Naive thymus-derived CD4-positive, alpha-beta T cell (primary cell): ENCODE measurements at regions not wholly inside any gene's neighbourhood (a gene's known extent, or its start where the extent isn't known, plus 50 kb on each side); places are given as distances from the start of the nearest gene placed in this dataset.

Experiments used
- ATAC-seq: fragments of 150-1000 bp; cut with Tn5 transposase; 2 replicates; pipeline ENCODE4 v1.10.0; 2021; ENCODE audit warnings: mild to moderate bottlenecking, moderate library complexity
- CTCF ChIA-PET: fragments of 350-600 bp; sonication (Branson Sonifier 250); formaldehyde crosslinking; loops from one replicate; lab custom pipeline; 2021; ENCODE audit warnings: antibody characterized with exemption; lab: Charles Lee
- POLR2A ChIA-PET: fragments of 350-600 bp; sonication (Branson Sonifier 250); formaldehyde crosslinking; loops from one replicate; lab custom pipeline; 2021; ENCODE audit warnings: antibody characterized with exemption, inconsistent platforms; lab: Charles Lee
- DNase-seq, 9 donors: peaks; one replicate each; pipeline versions ENCODE4 v3.0.0 to v3.0.0-alpha.2; 2020 to 2022; ENCODE audit warnings: mixed read lengths in 1 of 9
- H3K27ac ChIP-seq: one replicate; pipeline ENCODE4 v1.7.0; 2013; ENCODE audit warnings: mild to moderate bottlenecking, low read depth, low read length, moderate library complexity
- H3K27me3 ChIP-seq, 2 donors: one replicate each; pipeline ENCODE4 v1.7.0; 2013; ENCODE audit warnings: low read length in 2 of 2, mild to moderate bottlenecking in 2 of 2, moderate library complexity in 2 of 2; ENCODE audit not compliant: control insufficient read depth in 2 of 2, insufficient read depth in 2 of 2
- H3K36me3 ChIP-seq, 3 experiments: 1 replicate in 2 of 3; 2 replicates in 1 of 3; pipeline ENCODE4 v1.7.0; 2013; ENCODE audit warnings: low read length in 3 of 3, mild to moderate bottlenecking in 3 of 3, moderate library complexity in 1 of 3; ENCODE audit not compliant: insufficient read depth in 3 of 3, control insufficient read depth in 2 of 3
- H3K4me1 ChIP-seq, 2 donors: one replicate each; pipeline ENCODE4 v1.7.0; 2013; ENCODE audit warnings: low read length in 2 of 2, mild to moderate bottlenecking in 2 of 2, moderate library complexity in 1 of 2; ENCODE audit not compliant: control insufficient read depth in 2 of 2, insufficient read depth in 2 of 2
- H3K4me3 ChIP-seq: 2 replicates; pipeline ENCODE4 v1.7.0; 2013; ENCODE audit warnings: mild to moderate bottlenecking, low read length
- H3K9me3 ChIP-seq, 3 experiments: 1 replicate in 2 of 3; 2 replicates in 1 of 3; pipeline ENCODE4 v1.7.0; 2013; ENCODE audit warnings: low read length in 3 of 3; ENCODE audit not compliant: control insufficient read depth in 2 of 3
- H3K27ac Mint-ChIP-seq, 9 donors: one replicate each; pipeline ENCODE4 v1.8.0; 2020 to 2022; ENCODE audit warnings: mixed read lengths in 9 of 9, mild to moderate bottlenecking in 8 of 9, moderate library complexity in 5 of 9, inconsistent platforms in 2 of 9
- H3K27me3 Mint-ChIP-seq, 5 donors: one replicate each; pipeline ENCODE4 v1.8.0; 2021 to 2022; ENCODE audit warnings: mixed read lengths in 5 of 5, mild to moderate bottlenecking in 1 of 5
- H3K36me3 Mint-ChIP-seq, 5 donors: one replicate each; pipeline ENCODE4 v1.8.0; 2020 to 2022; ENCODE audit warnings: mixed read lengths in 5 of 5, mild to moderate bottlenecking in 3 of 5, inconsistent platforms in 1 of 5
- H3K4me1 Mint-ChIP-seq, 7 donors: one replicate each; pipeline ENCODE4 v1.8.0; 2020 to 2022; ENCODE audit warnings: mixed read lengths in 7 of 7, mild to moderate bottlenecking in 3 of 7, inconsistent platforms in 1 of 7
- H3K4me3 Mint-ChIP-seq, 10 donors: one replicate each; pipeline ENCODE4 v1.8.0; 2020 to 2022; ENCODE audit warnings: mild to moderate bottlenecking in 10 of 10, mixed read lengths in 10 of 10, moderate library complexity in 6 of 10, inconsistent platforms in 2 of 10
- H3K9me3 Mint-ChIP-seq, 11 donors: one replicate each; pipeline ENCODE4 v1.8.0; 2020 to 2022; ENCODE audit warnings: mixed read lengths in 11 of 11, mild to moderate bottlenecking in 4 of 11, inconsistent platforms in 1 of 11, moderate library complexity in 1 of 11
- intact Hi-C, 2 donors: fragments of 100-400 bp; cut with micrococcal nuclease; formaldehyde crosslinking; loops; one replicate each; pipeline ENCODE4 v1.15.1; 2023

DNA sequence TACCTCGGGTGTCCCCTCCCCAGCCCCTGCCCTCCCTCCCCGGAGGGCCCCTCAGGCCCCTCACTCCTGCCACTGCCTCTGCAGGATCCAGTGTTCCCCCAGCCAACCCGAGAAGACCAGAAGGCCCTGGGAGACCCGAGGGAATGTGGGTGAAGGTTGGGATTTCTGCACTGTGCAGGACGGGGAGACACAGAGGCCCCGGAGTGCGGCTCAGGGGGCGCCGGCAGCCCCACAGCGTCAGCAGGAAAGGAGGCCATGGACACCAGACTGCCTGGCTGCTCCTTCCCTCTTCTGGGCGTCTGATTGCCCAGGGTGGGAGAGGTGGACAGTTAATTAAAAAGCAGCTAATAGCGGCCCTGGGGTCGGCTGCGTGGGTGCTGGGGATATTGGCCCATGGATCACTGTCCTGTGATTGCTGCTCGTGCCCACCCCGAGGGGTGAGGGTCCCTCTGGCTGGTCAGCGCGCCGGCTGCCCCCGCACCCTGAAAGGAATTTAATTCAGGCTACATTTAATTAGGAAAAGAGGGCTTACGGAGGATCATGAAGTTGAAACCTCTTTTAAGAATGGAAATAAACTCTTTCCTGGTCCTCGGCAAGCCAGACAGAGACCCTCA, 57.8 kb upstream of the NKX1-1 start:
- Mint-ChIP-seq H3K4me3 (no peak overlapping the region), H3K4me1 (peaks cover 0 to 2% (median 0%) of the 10 kb centered on the region in 7 donors), H3K27me3 (peaks cover 2 to 24% (median 21%) of the 10 kb centered on the region in 5 donors), H3K9me3 (peaks cover 6 to 14% (median 11%) of the 10 kb centered on the region in 11 donors), H3K36me3 (peaks cover 0 to 10% (median 0%) of the 10 kb centered on the region in 5 donors), H3K27ac (no peak overlapping the region)
- DNase-seq (no peak), ATAC-seq (no peak)
- H3K36me3 ChIP-seq, result no peaks in the 10 kb centered on the region
- H3K4me3 ChIP-seq, result no peak overlapping the region
- H3K9me3 ChIP-seq, result peaks cover 0 to 8% (median 0%) of the 10 kb centered on the region in 3 experiments
- CTCF ChIA-PET, result no interaction called here
- H3K4me1 ChIP-seq, result no peaks in the 10 kb centered on the region
- intact Hi-C loops, result no loop called here
- POLR2A ChIA-PET, result interaction anchor here (0.5 kb wide), 1 partner anchor 219 kb away, joined by 3 read pairs; no protein-coding TSS in a partner anchor
- no peak overlapping the region for H3K27ac ChIP-seq
- no peaks in the 10 kb centered on the region for H3K27me3 ChIP-seq

DNA sequence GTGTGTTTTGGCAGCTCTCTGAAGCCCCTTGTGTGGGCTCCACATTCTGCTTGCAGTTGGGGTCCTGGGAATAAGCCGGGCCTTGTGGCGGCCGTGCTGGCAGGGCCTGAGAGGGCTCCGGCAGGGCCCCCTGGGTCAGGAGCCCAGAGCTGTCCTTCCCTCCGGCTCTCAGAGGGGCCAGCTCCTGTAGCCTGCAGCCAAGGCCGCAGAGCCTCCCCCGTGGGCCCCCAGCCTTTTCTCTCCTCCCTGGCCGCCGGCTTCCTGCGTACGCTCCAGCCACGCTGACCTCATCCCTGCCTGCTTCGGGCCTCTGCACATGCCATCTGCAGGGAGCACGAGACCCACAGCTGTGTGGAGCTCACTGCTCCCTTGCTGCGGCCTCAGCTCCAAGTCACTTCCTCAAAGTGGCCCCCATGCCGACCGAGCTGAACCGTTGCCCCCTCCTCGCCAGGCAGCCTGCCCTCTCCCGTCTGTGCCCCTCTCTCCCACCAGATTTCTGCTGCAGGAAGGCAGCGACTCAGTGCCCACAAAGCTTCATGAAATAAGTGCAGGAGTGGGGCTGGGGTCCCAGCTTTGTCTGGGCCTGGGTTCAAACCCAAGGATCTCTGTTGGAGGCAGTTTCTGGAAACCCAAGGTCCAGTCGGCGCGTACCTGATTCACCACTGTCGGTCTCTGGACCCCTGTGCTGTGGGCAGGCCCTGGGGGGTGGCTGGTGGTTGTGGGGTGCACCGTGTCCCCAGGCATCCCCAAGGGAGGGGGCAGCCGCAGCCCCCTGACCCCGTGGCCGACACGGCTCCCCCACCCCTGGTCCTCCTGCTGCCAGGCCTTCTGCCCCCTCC, 57.1 kb upstream of the NKX1-1 start:
- Histone ChIP-seq H3K36me3 (no peaks in the 10 kb centered on the region), H3K27me3 (no peaks in the 10 kb centered on the region), H3K4me1 (no peaks in the 10 kb centered on the region), H3K9me3 (peaks cover 0 to 8% (median 0%) of the 10 kb centered on the region in 3 experiments), H3K27ac (no peak overlapping the region), H3K4me3 (no peak overlapping the region)
- intact Hi-C loops, result no loop called here
- ChIA-PET CTCF (no interaction called here), POLR2A (interaction anchor here (0.5 kb wide), 1 partner anchor 219 kb away, joined by 3 read pairs; no protein-coding TSS in a partner anchor)
- peaks cover 4 to 29% (median 22%) of the 10 kb centered on the region in 5 donors for H3K27me3 Mint-ChIP-seq
- H3K4me1 Mint-ChIP-seq, result peaks cover 0 to 2% (median 0%) of the 10 kb centered on the region in 7 donors
- H3K36me3 Mint-ChIP-seq, result peaks cover 0 to 10% (median 0%) of the 10 kb centered on the region in 5 donors
- DNase-seq, result no peak
- H3K27ac Mint-ChIP-seq, result no peak overlapping the region
- H3K4me3 Mint-ChIP-seq, result no peak overlapping the region
- ATAC-seq, result no peak
- peaks cover 7 to 12% (median 10%) of the 10 kb centered on the region in 11 donors for H3K9me3 Mint-ChIP-seq

DNA sequence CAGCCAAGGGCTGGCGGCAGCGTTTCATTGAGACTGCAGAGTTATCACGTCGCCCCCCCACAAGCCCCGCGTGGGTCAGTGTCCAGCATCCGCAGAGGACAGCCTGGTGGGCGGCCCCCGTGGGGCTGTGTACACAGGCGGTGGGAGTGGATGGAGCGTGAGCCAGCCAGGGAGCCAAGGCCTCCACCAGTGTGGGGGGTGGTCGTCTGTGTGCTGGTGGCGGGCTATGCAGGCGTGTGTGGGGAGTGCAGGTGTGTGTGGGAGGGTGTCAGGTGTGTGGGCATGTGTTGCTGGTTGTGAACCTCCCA, 56.5 kb upstream of the NKX1-1 start:
- H3K9me3 ChIP-seq, result peaks cover 0 to 2% (median 0%) of the 10 kb centered on the region in 3 experiments
- H3K4me1 Mint-ChIP-seq, result peaks cover 0 to 2% (median 0%) of the 10 kb centered on the region in 7 donors
- H3K36me3 Mint-ChIP-seq, result peaks cover 0 to 8% (median 1%) of the 10 kb centered on the region in 5 donors
- ChIA-PET POLR2A (no interaction called here), CTCF (no interaction called here)
- no peaks in the 10 kb centered on the region for H3K4me1 ChIP-seq
- H3K27ac ChIP-seq, result no peak overlapping the region
- intact Hi-C loops, result no loop called here
- peaks cover 7 to 34% (median 24%) of the 10 kb centered on the region in 5 donors for H3K27me3 Mint-ChIP-seq
- ATAC-seq (no peak), DNase-seq (no peak)
- no peak overlapping the region for H3K4me3 Mint-ChIP-seq
- H3K27me3 ChIP-seq, result no peaks in the 10 kb centered on the region
- H3K36me3 ChIP-seq, result no peaks in the 10 kb centered on the region
- H3K4me3 ChIP-seq, result no peak overlapping the region
- no peak overlapping the region for H3K27ac Mint-ChIP-seq
- peaks cover 3 to 9% (median 5%) of the 10 kb centered on the region in 11 donors for H3K9me3 Mint-ChIP-seq

DNA sequence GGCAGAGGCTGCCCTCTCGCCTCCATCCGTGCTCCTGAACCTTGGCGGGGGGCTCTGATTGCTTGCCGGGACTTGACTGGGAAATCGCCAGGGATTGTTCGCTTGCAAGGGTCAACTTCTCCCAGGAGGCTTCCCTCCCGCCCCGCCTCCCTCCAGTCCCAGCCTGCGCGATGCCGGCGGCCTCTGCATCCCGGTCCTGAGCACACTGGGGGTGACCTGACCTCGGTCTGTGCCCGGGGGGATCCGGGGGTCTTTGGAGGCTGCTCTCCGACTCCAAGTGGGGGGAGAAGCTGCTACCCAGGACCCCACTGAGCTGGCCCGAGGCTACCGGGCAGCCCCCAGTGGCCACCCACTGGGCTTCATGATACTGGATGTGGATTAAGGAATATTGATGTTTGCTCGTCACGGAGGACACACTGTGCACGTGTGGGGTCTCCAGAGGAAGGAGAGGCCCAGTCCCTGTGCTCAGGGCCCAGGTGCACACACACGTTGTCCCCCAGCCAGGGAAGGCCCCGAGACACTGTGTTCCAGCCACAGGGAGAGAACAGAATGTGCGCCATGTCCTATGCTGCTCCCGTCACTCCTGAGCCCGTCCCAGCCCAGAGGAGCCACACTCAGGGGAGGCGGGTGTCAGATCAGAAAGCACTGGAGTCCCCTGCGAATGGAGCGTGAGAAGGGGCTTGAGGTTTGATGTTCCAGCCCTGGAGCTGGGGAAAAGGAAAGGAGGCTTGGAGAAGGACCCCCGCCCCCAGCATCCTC, 55.9 kb upstream of the NKX1-1 start:
- H3K36me3 Mint-ChIP-seq, result peaks cover 0 to 5% (median 0%) of the 10 kb centered on the region in 5 donors
- DNase-seq (no peak), ATAC-seq (no peak)
- Histone ChIP-seq H3K27ac (no peak overlapping the region), H3K4me1 (no peaks in the 10 kb centered on the region), H3K4me3 (no peak overlapping the region), H3K27me3 (no peaks in the 10 kb centered on the region), H3K9me3 (no peaks in the 10 kb centered on the region), H3K36me3 (no peaks in the 10 kb centered on the region)
- H3K27ac Mint-ChIP-seq, result no peak overlapping the region
- CTCF ChIA-PET, result no interaction called here
- H3K4me1 Mint-ChIP-seq, result peaks cover 0 to 2% (median 0%) of the 10 kb centered on the region in 7 donors
- H3K27me3 Mint-ChIP-seq, result peaks cover 7 to 34% (median 26%) of the 10 kb centered on the region in 5 donors
- intact Hi-C loops, result no loop called here
- H3K9me3 Mint-ChIP-seq, result peaks cover 0 to 9% (median 0%) of the 10 kb centered on the region in 11 donors
- POLR2A ChIA-PET, result no interaction called here
- no peak overlapping the region for H3K4me3 Mint-ChIP-seq

DNA sequence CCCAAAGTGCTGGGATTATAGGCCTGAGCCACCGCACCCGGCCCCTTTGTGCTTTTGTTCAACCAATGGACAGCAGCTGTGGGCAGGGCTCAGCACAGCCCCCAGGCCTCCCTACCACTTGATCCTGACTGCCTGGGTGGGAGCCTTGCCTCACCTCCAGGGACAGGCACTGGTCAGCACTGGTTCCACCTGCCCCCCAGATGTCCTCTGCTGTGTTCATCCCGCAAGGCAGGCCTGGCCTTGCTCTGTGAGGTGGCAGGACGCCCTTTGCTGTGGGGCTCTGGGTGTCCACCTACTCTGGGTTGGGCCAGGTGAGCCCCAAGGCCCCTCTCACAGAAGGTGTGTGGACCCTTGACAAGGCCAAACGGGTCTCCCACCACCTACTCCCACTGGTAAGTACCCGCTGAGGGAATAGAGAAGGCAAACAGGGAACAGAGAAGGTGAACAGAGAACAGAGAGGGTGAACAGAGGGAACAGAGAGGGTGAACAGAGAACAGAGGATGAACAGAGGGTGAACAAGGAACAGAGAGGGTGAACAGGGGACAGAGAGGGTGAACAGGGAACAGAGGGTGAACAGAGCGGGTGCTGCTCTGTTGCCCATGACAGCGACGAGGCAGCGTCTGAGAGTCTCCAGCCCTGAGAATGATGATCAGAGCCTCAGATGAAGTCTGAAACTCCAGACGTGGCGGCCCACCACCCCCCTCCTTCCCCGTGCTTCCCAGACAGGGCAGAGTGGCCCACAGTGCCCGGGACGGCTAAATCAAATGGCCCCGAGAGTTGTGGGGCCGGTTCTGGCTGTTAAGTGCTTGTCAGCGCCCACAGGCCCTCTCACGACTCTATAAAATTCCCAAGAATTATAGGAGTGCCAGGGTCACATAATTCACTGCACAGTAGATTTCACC, 55.0 kb upstream of the NKX1-1 start:
- Histone ChIP-seq H3K27ac (no peak overlapping the region), H3K27me3 (no peaks in the 10 kb centered on the region), H3K4me1 (no peaks in the 10 kb centered on the region), H3K9me3 (no peaks in the 10 kb centered on the region), H3K36me3 (no peaks in the 10 kb centered on the region), H3K4me3 (no peak overlapping the region)
- H3K9me3 Mint-ChIP-seq, result peaks cover 0 to 13% (median 4%) of the 10 kb centered on the region in 11 donors
- no peak overlapping the region for H3K4me3 Mint-ChIP-seq
- DNase-seq (no peak), ATAC-seq (no peak)
- intact Hi-C loops, result no loop called here
- H3K27me3 Mint-ChIP-seq, result peaks cover 7 to 34% (median 32%) of the 10 kb centered on the region in 5 donors
- H3K27ac Mint-ChIP-seq, result no peak overlapping the region
- CTCF ChIA-PET, result no interaction called here
- POLR2A ChIA-PET, result no interaction called here
- peaks cover 0 to 2% (median 0%) of the 10 kb centered on the region in 7 donors for H3K4me1 Mint-ChIP-seq
- H3K36me3 Mint-ChIP-seq, result peaks cover 0 to 5% (median 1%) of the 10 kb centered on the region in 5 donors
